Fibroblast of villous mesenchyme (primary cell): ENCODE measurements at regions not wholly inside any gene's neighbourhood (a gene's known extent, or its start where the extent isn't known, plus 50 kb on each side); places are given as distances from the start of the nearest gene placed in this dataset.

Experiments
- DNase-seq: peaks from one replicate; pipeline ENCODE4 v3.0.0-alpha.2; 2010; ENCODE audit warnings: low read depth
- H3K4me3 ChIP-seq: 2 replicates; pipeline ENCODE4 v1.5.1; 2011; ENCODE audit warnings: low read depth, mild to moderate bottlenecking, low read length
- TF ChIP-seq, protein P1 (sequence below): IDR thresholded peaks from 2 replicates; pipeline ENCODE4 v1.5.1; 2012; ENCODE audit warnings: low read depth, mild to moderate bottlenecking, low read length; ENCODE audit not compliant: insufficient read depth

DNA sequence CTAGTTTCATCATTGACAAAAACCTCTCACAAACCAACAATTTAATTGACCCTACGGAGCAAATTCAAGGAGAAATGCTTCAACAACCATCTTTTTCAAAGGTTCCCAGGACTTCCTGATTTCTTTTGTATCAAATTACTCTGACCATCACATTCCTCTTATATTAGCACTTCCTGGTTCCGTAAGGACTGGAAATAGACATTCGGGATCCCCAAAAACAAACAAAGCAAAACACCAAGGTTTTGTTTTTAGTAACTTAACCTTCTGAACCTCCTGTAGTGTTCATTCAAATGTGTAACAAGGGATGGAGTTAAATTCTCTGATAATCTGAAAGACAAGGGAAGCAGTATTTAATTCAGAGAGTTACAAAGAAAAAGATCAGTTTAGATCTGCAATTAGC is 387.6 kb upstream of the NRP1 start:
- TF ChIP-seq, protein P1, sequence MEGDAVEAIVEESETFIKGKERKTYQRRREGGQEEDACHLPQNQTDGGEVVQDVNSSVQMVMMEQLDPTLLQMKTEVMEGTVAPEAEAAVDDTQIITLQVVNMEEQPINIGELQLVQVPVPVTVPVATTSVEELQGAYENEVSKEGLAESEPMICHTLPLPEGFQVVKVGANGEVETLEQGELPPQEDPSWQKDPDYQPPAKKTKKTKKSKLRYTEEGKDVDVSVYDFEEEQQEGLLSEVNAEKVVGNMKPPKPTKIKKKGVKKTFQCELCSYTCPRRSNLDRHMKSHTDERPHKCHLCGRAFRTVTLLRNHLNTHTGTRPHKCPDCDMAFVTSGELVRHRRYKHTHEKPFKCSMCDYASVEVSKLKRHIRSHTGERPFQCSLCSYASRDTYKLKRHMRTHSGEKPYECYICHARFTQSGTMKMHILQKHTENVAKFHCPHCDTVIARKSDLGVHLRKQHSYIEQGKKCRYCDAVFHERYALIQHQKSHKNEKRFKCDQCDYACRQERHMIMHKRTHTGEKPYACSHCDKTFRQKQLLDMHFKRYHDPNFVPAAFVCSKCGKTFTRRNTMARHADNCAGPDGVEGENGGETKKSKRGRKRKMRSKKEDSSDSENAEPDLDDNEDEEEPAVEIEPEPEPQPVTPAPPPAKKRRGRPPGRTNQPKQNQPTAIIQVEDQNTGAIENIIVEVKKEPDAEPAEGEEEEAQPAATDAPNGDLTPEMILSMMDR: no peak
- peak; percentile 31 for DNase-seq
- no peak overlapping the region for H3K4me3 ChIP-seq

DNA sequence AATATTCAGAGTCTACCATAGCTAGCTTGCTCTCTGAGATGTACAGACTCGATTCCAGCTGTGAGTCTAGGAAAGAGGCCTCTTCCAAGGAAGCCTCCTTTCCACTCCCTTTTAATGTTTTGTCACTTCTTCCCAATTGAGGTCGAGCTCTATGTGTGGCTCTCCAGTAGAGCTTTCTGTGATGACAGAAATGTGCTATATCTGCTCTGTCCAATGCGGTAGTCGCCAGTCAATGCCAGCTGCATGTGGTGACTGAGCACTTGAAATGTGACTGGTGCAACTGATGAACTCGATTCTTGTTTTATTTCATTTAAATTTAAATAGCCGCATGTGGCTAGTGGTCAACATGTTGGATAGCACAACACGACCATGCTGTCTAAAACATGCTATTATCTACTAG is 387.0 kb upstream of the NRP1 start:
- no peak overlapping the region for H3K4me3 ChIP-seq
- TF ChIP-seq, protein P1: no peak
- DNase-seq: no peak

DNA sequence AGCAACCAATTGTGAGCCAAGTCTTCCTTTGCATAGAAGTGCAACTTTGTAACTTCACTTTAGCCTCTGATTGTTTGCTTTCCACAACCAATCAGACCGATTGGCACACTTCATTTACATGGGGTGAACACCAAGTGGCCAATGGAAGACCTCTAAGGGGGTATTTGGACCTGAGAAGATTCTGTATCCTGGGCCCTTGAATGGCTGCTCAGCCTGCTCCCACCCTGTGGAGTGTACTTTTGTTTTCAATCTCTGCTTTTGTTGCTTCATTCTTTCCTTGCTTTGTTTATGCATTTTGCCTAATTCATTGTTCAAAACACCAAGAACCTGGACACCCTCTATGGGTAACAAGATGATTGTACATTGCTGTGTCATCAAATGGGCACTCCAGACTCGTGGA is 385.7 kb upstream of the NRP1 start:
- no peak for DNase-seq
- TF ChIP-seq, protein P1: no peak
- no peak overlapping the region for H3K4me3 ChIP-seq

DNA sequence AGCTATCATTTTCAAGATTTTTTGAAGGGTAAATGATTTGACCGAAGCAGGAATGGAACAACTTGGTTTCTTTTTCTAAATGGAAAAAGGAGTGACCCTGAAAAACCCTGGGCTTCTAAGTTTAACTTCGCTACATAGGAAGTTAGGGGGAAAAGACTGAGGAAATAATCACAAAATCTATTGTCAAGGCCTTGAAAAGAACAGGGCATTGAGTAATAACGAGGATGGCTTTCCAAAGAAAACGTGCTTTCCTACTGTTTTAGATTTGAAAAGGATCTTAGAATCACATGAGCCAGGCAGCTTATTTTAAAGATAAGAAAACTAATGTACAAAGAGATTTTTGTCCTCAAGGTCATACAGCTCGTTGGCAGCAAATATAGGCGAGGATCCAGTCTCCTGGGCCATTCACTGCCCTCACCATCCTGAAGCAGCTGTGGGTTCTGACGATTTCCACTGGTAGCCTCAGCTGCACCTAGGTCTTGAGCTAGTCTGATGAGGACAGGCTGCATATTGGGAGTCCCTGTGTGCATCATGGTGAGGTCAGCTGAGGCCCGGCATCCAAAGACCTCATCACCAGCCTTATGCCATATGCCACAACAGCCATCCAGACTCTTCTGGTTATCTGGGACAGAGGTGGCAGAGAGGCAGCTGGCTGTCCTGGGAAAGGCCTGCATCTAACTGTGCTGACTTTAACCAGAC is 384.7 kb upstream of the NRP1 start:
- no peak for DNase-seq
- TF ChIP-seq, protein P1: no peak
- H3K4me3 ChIP-seq: no peak overlapping the region

DNA sequence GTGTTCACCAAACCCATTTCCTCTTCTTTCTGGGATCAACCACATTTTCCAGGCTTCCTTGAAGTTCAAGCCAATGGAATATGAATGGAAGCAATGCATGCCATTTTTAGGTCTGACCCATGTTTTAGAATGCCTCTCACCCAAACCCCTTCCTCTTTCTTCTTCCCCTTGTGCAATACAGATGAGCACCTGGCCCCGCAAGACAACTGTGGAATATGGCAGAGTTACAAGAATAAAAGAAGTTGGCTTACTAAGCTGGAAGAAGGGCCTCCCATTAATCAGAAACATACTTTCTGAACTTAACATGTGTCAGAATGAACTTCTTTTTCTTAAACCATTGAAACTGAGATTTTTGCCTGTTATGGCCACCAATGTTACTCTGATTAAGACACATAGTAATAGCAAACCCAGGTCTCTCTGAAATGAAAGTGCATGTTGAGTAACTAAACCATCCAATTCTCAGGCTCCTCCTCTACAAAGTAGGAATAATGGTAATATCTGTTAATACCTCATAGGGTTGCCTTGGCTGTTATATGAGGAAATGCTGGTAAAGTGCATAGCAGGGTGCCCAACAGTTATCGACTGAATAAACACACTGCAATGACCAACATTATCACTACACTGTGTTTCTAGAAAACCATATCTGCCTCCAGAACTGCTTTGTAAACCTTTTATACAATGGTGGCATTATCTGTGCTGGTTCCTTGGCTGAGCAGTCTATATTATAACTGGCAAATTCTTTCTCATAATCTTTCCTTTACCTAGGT is 382.2 kb upstream of the NRP1 start:
- H3K4me3 ChIP-seq: no peak overlapping the region
- TF ChIP-seq, protein P1: no peak
- DNase-seq: no peak

DNA sequence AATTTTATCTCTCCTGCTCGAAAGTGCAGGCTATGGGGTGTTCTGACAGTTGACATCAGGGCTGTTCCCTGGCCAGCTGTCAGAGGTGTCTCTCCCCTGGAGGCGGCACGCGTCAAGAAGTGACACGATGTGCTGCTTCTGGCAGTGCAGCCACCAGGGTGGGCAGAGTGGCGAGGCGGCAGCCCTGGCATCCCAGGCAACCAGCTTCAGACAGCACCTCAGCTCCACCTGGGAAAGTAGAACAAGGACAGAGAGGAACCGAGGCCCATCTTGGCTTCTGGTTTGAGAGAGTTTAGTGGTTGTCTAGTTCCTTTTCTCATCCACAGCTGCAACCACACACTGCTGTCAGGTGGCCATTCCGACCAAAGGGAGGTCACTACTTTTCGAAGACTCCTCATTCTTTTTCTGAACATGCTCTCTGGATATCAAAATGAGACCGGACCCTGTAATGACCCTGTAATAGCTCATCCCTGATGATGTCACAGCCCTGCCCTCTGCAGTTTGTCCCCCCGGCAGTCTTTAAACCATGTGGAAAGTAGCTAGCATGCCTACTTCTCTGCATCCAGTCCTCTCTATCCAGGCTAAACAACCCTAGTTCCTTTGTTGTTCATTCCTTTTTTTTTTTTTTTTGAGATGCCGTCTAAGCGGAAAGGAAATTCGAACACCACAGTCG is 381.0 kb upstream of the NRP1 start:
- H3K4me3 ChIP-seq: no peak overlapping the region
- TF ChIP-seq, protein P1: no peak
- no peak for DNase-seq
